Colonic mucosa (tissue), 4 donors: ENCODE measurements at regions not wholly inside any gene's neighbourhood (a gene's known extent, or its start where the extent isn't known, plus 50 kb on each side); places are given as distances from the start of the nearest gene placed in this dataset.

Source experiments
- DNase-seq: peaks from one replicate; pipeline ENCODE4 v3.0.0-alpha.2; 2020
- H3K27ac ChIP-seq: fragments of 200-600 bp; one replicate; pipeline ENCODE4 v1.8.0; 2021
- H3K27me3 ChIP-seq: fragments of 200-600 bp; one replicate; pipeline ENCODE4 v1.8.0; 2021
- H3K36me3 ChIP-seq: fragments of 200-600 bp; one replicate; pipeline ENCODE4 v1.8.0; 2021
- H3K4me1 ChIP-seq: fragments of 200-600 bp; one replicate; pipeline ENCODE4 v1.8.0; 2021; ENCODE audit warnings: mild to moderate bottlenecking
- H3K4me3 ChIP-seq: fragments of 200-600 bp; one replicate; pipeline ENCODE4 v1.8.0; 2021
- H3K9ac ChIP-seq, 2 donors: one replicate each; pipeline ENCODE4 v1.7.0; 2013; ENCODE audit warnings: control low read depth in 2 of 2, low read depth in 2 of 2, low read length in 2 of 2
- H3K9me3 ChIP-seq: fragments of 200-600 bp; one replicate; pipeline ENCODE4 v1.8.0; 2021
- CTCF ChIP-seq: fragments of 200-600 bp; IDR thresholded peaks from one replicate; pipeline ENCODE4 v1.8.0; 2022; ENCODE audit warnings: antibody characterized with exemption, mild to moderate bottlenecking
- intact Hi-C: fragments of 100-400 bp; cut with DNase I; formaldehyde crosslinking; loops from one replicate; pipeline ENCODE4 v1.14.1; 2022
- donor health status: healthy.
- donor health status: DM: no; HTN: no; CAD: no.
- donor health status: DM: no; HTN: no; CAD: no.

- intact Hi-C loops = no loop called here
- Histone ChIP-seq H3K9me3 (no peaks in the 10 kb centered on the region), H3K4me3 (no peak overlapping the region)
Observed at GRCh38 chr19:56966697-56967299, 126.3 kb upstream of the PEG3 start.

GRCh38 chr19:56969156-56969555 lies 128.6 kb upstream of the PEG3 start:
- TF ChIP-seq CTCF = no peak
- H3K4me3 ChIP-seq = no peak overlapping the region
- intact Hi-C loops = no loop called here
- H3K9me3 ChIP-seq = no peaks in the 10 kb centered on the region
- H3K36me3 ChIP-seq = no peaks in the 10 kb centered on the region
- H3K4me1 ChIP-seq = no peaks in the 10 kb centered on the region
- H3K27ac ChIP-seq = no peak overlapping the region
- DNase-seq = no peak
- H3K9ac ChIP-seq = no peak overlapping the region
- no peaks in the 10 kb centered on the region for H3K27me3 ChIP-seq

More at GRCh38 chr19:56966697-56967299, 126.3 kb upstream of the PEG3 start:
- no peak overlapping the region for H3K9ac ChIP-seq
- H3K27ac ChIP-seq = no peak overlapping the region
- no peaks in the 10 kb centered on the region for H3K27me3 ChIP-seq
- DNase-seq = no peak
- no peaks in the 10 kb centered on the region for H3K36me3 ChIP-seq
- TF ChIP-seq CTCF = no peak
- no peaks in the 10 kb centered on the region for H3K4me1 ChIP-seq

- no peak overlapping the region for H3K27ac ChIP-seq
- H3K36me3 ChIP-seq = no peaks in the 10 kb centered on the region
- no peaks in the 10 kb centered on the region for H3K27me3 ChIP-seq
- no peak overlapping the region for H3K9ac ChIP-seq
- no peaks in the 10 kb centered on the region for H3K9me3 ChIP-seq
- intact Hi-C loops = no loop called here
- DNase-seq = no peak
- no peak for TF ChIP-seq CTCF
- H3K4me3 ChIP-seq = no peak overlapping the region
- H3K4me1 ChIP-seq = no peaks in the 10 kb centered on the region
Observed at GRCh38 chr19:56969759-56970178, 129.2 kb upstream of the PEG3 start.

- no peak overlapping the region for H3K4me3 ChIP-seq
- TF ChIP-seq CTCF = no peak
- intact Hi-C loops = no loop called here
Observed at GRCh38 chr19:56971230-56971629, 130.7 kb upstream of the PEG3 start.

GRCh38 chr19:56972291-56972841 lies 131.8 kb upstream of the PEG3 start:
- intact Hi-C loops = no loop called here
- DNase-seq = no peak

More at GRCh38 chr19:56971230-56971629, 130.7 kb upstream of the PEG3 start:
- H3K4me1 ChIP-seq = no peaks in the 10 kb centered on the region
- no peaks in the 10 kb centered on the region for H3K27me3 ChIP-seq
- DNase-seq = no peak
- H3K9me3 ChIP-seq = no peaks in the 10 kb centered on the region
- H3K27ac ChIP-seq = no peak overlapping the region
- no peak overlapping the region for H3K9ac ChIP-seq
- H3K36me3 ChIP-seq = no peaks in the 10 kb centered on the region

More at GRCh38 chr19:56972291-56972841, 131.8 kb upstream of the PEG3 start:
- no peak for TF ChIP-seq CTCF
- H3K27me3 ChIP-seq = no peaks in the 10 kb centered on the region
- H3K4me1 ChIP-seq = no peaks in the 10 kb centered on the region
- H3K4me3 ChIP-seq = no peak overlapping the region
- H3K27ac ChIP-seq = no peak overlapping the region
- no peaks in the 10 kb centered on the region for H3K9me3 ChIP-seq
- H3K9ac ChIP-seq = no peak overlapping the region
- no peaks in the 10 kb centered on the region for H3K36me3 ChIP-seq
